ENCODE measurements at regions not wholly inside any gene's neighbourhood (a gene's known extent, or its start where the extent isn't known, plus 50 kb on each side); places are given as distances from the start of the nearest gene placed in this dataset.

DNA sequence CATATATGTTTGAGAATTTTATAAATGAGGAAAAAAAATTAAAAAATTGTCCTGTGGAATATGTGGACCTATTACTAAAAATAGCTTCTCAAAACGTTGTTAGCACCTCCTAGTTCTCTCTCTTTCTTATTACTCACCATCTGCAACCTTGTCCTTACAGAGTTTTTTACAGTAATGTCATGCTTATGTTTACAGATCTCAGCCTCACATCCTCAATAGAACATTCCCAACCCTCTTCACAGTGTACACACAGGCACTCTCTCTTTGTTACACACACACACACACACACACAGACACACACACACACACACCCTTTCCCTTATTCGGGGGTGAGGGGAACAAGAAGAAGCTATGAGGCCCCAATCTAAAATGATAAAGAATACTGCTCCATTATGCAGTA, 197.7 kb downstream of the SLITRK6 start:
- TF ChIP-seq POLR2AphosphoS5 (IDR thresholded peaks at IDR 0.05; ENCODE audit: low read depth, low read length) (no peak), REST (IDR thresholded peaks at IDR 0.05; ENCODE audit: insufficient read depth in 1 of 2, low read depth in 2 of 2, low read length in 2 of 2) (no peak), SIN3A (IDR thresholded peaks at IDR 0.05; ENCODE audit: borderline replicate concordance, insufficient read depth, low read length) (no peak)

- TF ChIP-seq TAF1 (IDR thresholded peaks at IDR 0.05; ENCODE audit: borderline replicate concordance, insufficient read depth, low read length) (no peak), POLR2AphosphoS5 (IDR thresholded peaks at IDR 0.05; ENCODE audit: low read depth, low read length) (no peak), SIN3A (IDR thresholded peaks at IDR 0.05; ENCODE audit: borderline replicate concordance, insufficient read depth, low read length) (no peak), REST (IDR thresholded peaks at IDR 0.05; ENCODE audit: insufficient read depth in 1 of 2, low read depth in 2 of 2, low read length in 2 of 2) (no peak), FOXP2 (optimal IDR thresholded peaks at IDR 0.05; ENCODE audit: borderline replicate concordance, extremely low read depth, extremely low read length, insufficient read depth) (no peak)
Observed at GRCh38 chr13:85597790-85598500, 201.3 kb downstream of the SLITRK6 start.

- TF ChIP-seq SIN3A (IDR thresholded peaks at IDR 0.05; ENCODE audit: borderline replicate concordance, insufficient read depth, low read length) (no peak), REST (IDR thresholded peaks at IDR 0.05; ENCODE audit: insufficient read depth in 1 of 2, low read depth in 2 of 2, low read length in 2 of 2) (no peak), TAF1 (IDR thresholded peaks at IDR 0.05; ENCODE audit: borderline replicate concordance, insufficient read depth, low read length) (no peak)
Observed at GRCh38 chr13:85592211-85592610, 207.0 kb downstream of the SLITRK6 start.

DNA sequence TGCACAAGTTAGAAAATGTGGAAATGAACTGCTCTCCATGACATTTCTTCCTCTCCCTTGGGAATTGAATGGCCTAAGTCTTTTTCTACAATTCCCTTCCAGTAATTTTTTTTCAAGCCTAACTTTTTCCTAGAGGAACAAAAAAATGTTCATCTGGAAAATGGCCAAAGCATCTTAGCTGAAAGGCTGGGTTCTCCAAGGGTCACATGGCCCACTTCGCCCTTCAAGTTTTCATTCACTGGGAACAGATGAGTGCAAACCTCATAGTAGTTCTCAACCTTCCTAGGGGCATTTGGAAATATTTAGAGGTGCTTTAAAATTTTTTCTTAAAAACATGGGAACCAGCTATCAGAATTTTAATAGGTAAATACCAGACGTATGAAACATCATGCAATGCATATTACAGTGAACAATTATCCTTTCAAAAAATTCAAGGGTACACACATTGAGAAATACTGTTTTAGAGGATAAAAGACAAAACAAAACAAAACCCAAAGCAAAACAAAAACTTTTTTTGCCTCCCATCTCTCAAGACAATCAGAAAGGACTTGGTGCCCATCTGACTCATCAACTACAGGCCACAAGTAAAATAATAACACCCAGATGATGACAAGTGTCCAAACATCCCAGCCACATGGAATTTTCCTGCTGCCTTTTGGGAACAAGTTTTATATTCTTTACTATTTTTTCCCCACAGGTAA, 208.8 kb downstream of the SLITRK6 start:
- no peak for TF ChIP-seq TAF1 (IDR thresholded peaks at IDR 0.05; ENCODE audit: borderline replicate concordance, insufficient read depth, low read length)
- TF ChIP-seq REST (IDR thresholded peaks at IDR 0.05; ENCODE audit: insufficient read depth in 1 of 2, low read depth in 2 of 2, low read length in 2 of 2), result no peak
- no peak for TF ChIP-seq POLR2AphosphoS5 (IDR thresholded peaks at IDR 0.05; ENCODE audit: low read depth, low read length)
- no peak for TF ChIP-seq FOXP2 (optimal IDR thresholded peaks at IDR 0.05; ENCODE audit: borderline replicate concordance, extremely low read depth, extremely low read length, insufficient read depth)
- no peak for TF ChIP-seq SIN3A (IDR thresholded peaks at IDR 0.05; ENCODE audit: borderline replicate concordance, insufficient read depth, low read length)
